Activated naive CD4-positive, alpha-beta T cell (primary cell): ENCODE measurements at regions not wholly inside any gene's neighbourhood (a gene's known extent, or its start where the extent isn't known, plus 50 kb on each side); places are given as distances from the start of the nearest gene placed in this dataset.

ENCODE experiments used
- DNase-seq, 4 experiments: peaks; one replicate each; lab custom pipeline; 2025; lab: John Stamatoyannopoulos, UW

GRCh38 chr4:35539404-35540055 is 704.8 kb downstream of the ARAP2 start:
- no peak for DNase-seq

GRCh38 chr4:35541146-35541887 is 703.0 kb downstream of the ARAP2 start:
- no peak for DNase-seq

GRCh38 chr4:35541888-35542213 is 702.5 kb downstream of the ARAP2 start:
- DNase-seq, result no peak

- DNase-seq, result no peak
Observed at GRCh38 chr4:35548921-35549320, 695.4 kb downstream of the ARAP2 start.

- no peak for DNase-seq
Observed at GRCh38 chr4:35556387-35556786, 687.9 kb downstream of the ARAP2 start.

- no peak for DNase-seq
Observed at GRCh38 chr4:35559559-35560365, 684.6 kb downstream of the ARAP2 start.

- DNase-seq, result no peak
Observed at GRCh38 chr4:35562861-35563260, 681.5 kb downstream of the ARAP2 start.

GRCh38 chr4:35565640-35566039 is 678.7 kb downstream of the ARAP2 start:
- DNase-seq, result no peak

GRCh38 chr4:35591035-35591434 is 653.3 kb downstream of the ARAP2 start:
- no peak for DNase-seq

GRCh38 chr4:35604252-35604651 is 640.1 kb downstream of the ARAP2 start:
- DNase-seq, result no peak

- DNase-seq, result no peak
Observed at GRCh38 chr4:35604724-35605123, 639.6 kb downstream of the ARAP2 start.

- no peak for DNase-seq
Observed at GRCh38 chr4:35608205-35608604, 636.1 kb downstream of the ARAP2 start.

- no peak for DNase-seq
Observed at GRCh38 chr4:35614120-35614519, 630.2 kb downstream of the ARAP2 start.

GRCh38 chr4:35639929-35640328 is 604.4 kb downstream of the ARAP2 start:
- DNase-seq, result no peak

- no peak for DNase-seq
Observed at GRCh38 chr4:35643661-35644060, 600.7 kb downstream of the ARAP2 start.

GRCh38 chr4:35644591-35644990 is 599.7 kb downstream of the ARAP2 start:
- DNase-seq, result no peak

GRCh38 chr4:35649011-35649410 is 595.3 kb downstream of the ARAP2 start:
- no peak for DNase-seq

GRCh38 chr4:35649778-35650177 is 594.5 kb downstream of the ARAP2 start:
- DNase-seq, result no peak

- no peak for DNase-seq
Observed at GRCh38 chr4:35652197-35652596, 592.1 kb downstream of the ARAP2 start.

GRCh38 chr4:35653451-35653850 is 590.9 kb downstream of the ARAP2 start:
- DNase-seq, result no peak

- DNase-seq, result no peak
Observed at GRCh38 chr4:35673137-35673536, 571.2 kb downstream of the ARAP2 start.

- DNase-seq, result no peak
Observed at GRCh38 chr4:35684755-35685154, 559.6 kb downstream of the ARAP2 start.

- DNase-seq, result no peak
Observed at GRCh38 chr4:35689870-35690269, 554.4 kb downstream of the ARAP2 start.
